Activated CD4-positive, CD25-positive, alpha-beta regulatory T cell treated with anti-CD3 and anti-CD28 coated beads, Interleukin-2, amount 50 U/mL, for 16 hours (primary cell): ENCODE measurements at regions not wholly inside any gene's neighbourhood (a gene's known extent, or its start where the extent isn't known, plus 50 kb on each side); places are given as distances from the start of the nearest gene placed in this dataset.

ENCODE experiments used
- DNase-seq: peaks from one replicate; pipeline ENCODE4 v3.0.0-alpha.2; 2020; ENCODE audit warnings: low read depth, low spot score

- DNase-seq = no peak
These were observed 146.4 kb downstream of the PHETA1 start for GRCh38 chr12:111222523-111222922.

DNA sequence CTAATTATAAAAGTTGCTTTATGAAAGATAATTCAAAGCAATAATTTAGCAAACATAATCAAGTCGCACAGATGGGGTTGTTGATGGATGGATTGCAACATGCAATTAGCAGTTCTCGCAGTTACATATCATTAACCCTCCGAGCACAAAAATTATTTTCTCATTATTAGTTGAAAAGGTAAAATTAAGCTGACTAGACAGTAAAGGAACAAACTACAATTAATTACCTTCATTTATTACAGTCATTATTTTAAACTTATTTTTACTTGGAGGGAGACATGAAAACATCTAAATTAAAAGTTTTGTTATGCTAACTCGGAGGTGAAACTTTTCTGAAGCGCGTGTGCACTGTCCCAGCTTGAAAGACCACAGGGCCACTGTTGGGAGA lies 146.9 kb downstream of the PHETA1 start:
- DNase-seq = no peak

DNA sequence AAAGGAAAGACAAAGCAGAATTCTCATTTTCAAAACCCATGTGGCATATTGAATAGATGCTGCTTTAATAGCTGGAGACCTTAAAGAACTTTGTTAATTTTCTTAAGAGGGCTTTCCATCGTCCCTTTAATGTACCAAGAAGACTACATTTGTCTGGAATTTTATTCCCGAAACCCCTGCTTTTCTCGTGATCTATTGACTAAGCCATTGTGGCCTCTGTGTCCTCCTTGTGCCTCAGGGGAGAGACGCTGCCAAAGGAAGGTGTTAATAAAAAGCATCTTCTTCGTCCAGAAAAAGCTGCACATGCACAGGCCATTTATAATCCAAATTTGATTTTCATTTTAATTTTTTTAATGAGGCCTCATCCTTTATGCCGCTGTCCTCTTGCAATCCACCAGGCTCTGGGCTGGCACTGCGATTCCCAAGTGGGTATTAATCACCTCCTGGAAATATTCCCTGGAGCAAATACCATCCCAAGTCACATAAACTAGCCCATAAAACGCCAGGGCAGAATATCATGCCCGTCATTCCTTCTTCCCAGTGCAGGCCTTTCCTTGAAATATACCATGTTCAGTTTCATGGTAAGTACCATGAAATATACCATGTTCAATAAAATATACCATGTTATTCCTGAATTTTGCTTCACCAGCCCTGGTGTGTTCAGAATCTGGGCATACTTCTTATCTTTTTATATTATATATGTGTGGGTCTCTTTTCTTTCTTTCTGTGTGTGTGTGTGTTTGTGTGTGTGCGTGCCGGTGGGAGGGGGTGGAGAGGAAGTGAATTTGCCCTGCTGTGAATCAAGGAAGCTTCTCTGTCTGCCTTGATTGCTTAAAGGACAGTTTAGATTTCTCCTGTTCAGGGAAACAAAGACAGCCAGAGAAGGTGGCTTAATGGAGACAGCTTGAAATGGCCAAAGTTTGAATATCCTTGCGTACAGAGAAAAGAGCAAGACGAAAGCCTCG lies 147.6 kb downstream of the PHETA1 start:
- DNase-seq = no peak

- no peak for DNase-seq
These were observed 148.5 kb downstream of the PHETA1 start for GRCh38 chr12:111220363-111220762.

- DNase-seq = no peak
These were observed 149.5 kb downstream of the PHETA1 start for GRCh38 chr12:111219440-111219839.

DNA sequence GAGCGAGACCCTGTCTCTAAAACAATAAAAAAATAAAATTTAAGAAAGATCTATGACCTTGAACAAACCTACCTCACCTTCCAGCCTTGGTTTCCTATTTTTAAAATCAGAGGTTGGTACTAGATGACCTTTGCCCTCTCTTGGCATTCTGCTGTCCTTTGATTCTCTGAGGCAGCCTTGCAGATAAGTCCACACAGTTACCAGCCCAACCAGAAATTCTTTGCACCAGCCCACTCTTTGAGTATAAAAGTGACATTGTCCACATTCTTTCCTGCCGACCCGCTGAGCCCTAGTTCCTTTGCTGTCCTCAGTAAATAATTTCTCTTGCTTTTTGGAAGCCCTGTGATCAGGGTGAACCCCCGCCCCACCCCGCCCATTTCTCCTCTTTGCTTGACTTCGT lies 150.4 kb downstream of the PHETA1 start:
- DNase-seq = no peak

GRCh38 chr12:111216387-111217159 lies 152.3 kb downstream of the PHETA1 start:
- no peak for DNase-seq

GRCh38 chr12:111215881-111216280 lies 153.0 kb downstream of the PHETA1 start:
- DNase-seq = no peak

DNA sequence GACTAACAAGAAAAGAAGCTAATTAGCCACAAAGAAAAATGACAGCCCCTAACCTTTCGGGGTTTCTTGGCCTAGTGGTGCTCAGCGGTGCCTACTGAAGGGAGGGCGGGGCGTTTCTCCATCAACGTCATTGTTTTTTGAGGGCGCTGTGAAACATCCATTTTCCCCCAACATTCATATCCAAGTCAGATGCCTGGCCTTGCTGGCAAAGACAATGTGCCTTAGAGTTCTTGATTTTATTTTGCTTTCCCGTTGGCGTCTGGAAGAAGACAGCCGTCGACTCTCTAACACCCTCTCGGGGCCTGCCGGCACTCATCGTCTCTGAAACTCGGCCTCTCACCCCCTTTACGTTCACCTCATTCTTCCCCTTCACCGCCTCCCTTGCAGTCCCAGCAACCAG lies 154.5 kb downstream of the PHETA1 start:
- DNase-seq = no peak

DNA sequence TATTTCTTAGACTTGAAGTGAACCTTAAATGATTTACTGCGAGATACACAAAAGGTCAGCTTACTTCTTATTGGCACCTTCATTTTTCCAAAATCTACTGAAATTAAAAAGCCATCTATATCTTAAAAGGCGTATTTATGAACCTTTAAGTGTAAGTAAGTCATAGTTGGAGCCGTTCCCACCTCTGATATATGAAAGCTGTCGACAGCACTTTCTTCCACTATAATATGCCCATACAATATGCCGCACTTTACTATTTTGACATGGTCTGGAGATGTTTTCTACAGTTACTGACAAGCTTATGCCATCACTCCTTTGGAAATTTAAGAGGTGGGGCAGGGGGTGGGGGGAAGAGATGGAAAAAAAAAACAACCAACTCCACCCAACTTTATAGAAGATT lies 155.3 kb downstream of the PHETA1 start:
- DNase-seq = no peak

DNA sequence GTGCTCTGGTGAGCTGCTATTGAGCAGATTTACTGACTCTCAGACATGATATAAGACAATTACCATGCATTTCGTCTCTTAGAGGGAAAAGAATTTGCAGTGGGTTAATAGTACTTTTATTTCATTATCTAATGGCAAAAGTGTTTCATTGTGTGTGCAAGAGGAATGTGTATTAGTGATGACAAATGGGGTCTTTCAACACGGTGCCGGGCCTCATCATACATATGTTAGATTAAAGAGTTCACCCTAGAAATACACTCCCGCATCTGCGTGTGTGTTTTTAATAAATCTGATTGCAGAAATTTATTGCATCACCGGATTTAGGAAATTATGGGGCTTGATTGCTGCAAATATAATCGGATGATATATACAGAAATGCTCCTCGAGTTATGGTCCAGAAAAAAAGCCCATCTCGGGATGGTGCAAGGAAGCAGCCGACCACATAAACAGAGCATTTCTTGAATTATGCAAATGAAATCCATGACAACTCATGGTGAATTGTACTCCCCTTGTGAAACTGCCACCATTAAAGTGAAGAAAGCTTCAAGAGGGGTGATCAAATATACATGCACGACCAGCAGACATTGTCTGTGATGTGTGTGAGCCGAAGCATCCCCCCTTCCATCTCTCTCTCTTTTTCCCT lies 156.0 kb downstream of the PHETA1 start:
- DNase-seq = no peak

DNA sequence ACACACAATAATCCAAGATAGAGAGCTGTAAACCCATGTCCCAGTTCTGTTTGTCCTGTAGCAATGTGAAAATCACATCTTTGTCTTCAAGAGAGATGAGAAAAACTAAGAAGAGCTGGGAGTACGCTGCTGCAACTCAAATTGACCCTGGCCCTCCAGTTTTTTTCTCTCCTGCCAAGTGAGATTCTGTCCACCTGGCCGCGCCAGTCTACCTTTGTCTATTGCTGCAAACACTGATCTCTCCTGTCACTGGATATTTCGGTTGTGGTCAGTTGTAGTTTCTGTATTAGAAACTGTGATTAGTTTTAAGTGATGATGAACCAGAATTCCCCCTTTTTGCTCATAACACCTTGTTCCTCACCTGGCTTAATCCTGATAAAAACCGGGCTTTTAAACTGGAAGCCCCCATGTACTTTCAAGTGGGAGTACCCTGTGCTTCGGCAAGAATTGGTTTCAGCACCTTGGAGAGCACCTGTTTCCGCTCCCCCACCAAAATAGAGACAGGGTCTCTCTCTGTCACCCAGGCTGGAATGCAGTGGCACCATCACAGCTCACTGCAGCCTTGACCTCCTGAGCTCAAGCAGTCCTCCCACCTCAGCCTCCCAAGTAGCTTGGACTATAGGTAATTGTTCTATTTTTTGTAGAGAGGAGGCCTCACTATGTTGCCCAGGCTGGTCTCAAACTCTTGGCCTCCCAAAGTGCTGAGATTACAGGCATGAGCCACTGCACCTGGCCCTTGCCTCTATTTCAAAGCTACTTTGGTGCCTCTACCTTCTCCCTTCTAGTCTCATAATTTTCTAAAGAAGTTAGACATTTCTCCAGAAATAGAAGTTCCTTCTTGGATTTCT lies 156.8 kb downstream of the PHETA1 start:
- DNase-seq = no peak

GRCh38 chr12:111209811-111210210 lies 159.1 kb downstream of the PHETA1 start:
- DNase-seq = no peak

GRCh38 chr12:111207761-111208160 lies 161.1 kb downstream of the PHETA1 start:
- no peak for DNase-seq

GRCh38 chr12:111204788-111205241 lies 164.1 kb downstream of the PHETA1 start:
- no peak for DNase-seq

- DNase-seq = no peak
These were observed 164.9 kb downstream of the PHETA1 start for GRCh38 chr12:111203969-111204368.

- DNase-seq = no peak
These were observed 165.4 kb downstream of the PHETA1 start for GRCh38 chr12:111203446-111203845.

GRCh38 chr12:111202237-111202915 lies 166.5 kb downstream of the PHETA1 start:
- DNase-seq = no peak

DNA sequence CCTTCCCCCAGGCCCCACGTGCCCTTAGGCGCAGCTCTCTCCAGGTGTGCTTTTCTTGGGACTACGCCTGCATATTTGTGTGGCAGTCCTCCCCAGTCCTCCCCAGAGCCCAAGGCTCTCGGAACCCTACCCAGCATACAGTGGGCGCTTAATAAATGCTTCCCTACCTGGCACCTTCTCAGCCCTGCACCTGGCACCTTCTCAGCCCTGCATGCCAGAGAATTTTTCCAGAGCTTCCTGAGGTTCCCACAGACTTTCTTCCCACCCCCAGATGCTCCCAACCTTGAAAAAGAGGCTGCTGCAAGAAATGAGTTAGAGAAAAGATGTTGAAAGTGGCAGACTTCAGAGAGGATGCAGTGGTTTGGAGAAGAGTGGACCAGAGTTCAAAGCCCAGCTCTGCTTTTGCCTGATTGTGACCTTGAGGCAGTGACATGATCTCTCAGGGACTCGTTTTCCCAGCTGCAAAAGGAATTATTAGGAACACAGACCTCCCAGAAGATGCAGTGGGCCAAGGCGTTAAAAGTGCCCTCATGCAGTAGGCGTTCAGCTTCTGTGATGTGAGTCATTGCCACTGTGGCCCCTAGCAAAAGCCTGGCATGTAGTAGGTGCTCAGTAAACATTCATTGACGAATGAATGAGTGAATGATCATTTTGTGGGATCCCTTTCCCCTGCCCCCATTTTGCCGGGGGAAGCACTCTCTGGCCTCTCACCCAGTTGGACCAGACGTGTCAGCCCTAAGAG lies 167.2 kb downstream of the PHETA1 start:
- no peak for DNase-seq

GRCh38 chr12:111201036-111201435 lies 167.9 kb downstream of the PHETA1 start:
- no peak for DNase-seq
